ENCODE measurements at regions not wholly inside any gene's neighbourhood (a gene's known extent, or its start where the extent isn't known, plus 50 kb on each side); places are given as distances from the start of the nearest gene placed in this dataset.

- no peak for TF ChIP-seq CTCF (IDR thresholded peaks at IDR 0.05; ENCODE audit: low read length)
- TF ChIP-seq EZH2phosphoT487 (IDR thresholded peaks at IDR 0.05; ENCODE audit: low read length): no peak
- TF ChIP-seq EZH2 (optimal IDR thresholded peaks at IDR 0.05; ENCODE audit: low read depth, low read length): no peak
Observed at GRCh38 chr20:5665417-5665816, 54.6 kb upstream of the GPCPD1 start.

All from MM.1S (cell line).